ENCODE measurements at regions not wholly inside any gene's neighbourhood (a gene's known extent, or its start where the extent isn't known, plus 50 kb on each side); places are given as distances from the start of the nearest gene placed in this dataset.

- TF ChIP-seq EZH2 (IDR thresholded peaks at IDR 0.05) (no peak), POLR2AphosphoS5 (IDR thresholded peaks at IDR 0.05; ENCODE audit: borderline replicate concordance, low read depth, low read length) (no peak), FOXP2 (optimal IDR thresholded peaks at IDR 0.05; ENCODE audit: control extremely low read depth, extremely low read length, insufficient read depth) (no peak)
These were observed 247.8 kb upstream of the IGFBP3 start for GRCh38 chr7:46168671-46169383.

Measured in SK-N-MC (cell line).